ENCODE measurements at regions not wholly inside any gene's neighbourhood (a gene's known extent, or its start where the extent isn't known, plus 50 kb on each side); places are given as distances from the start of the nearest gene placed in this dataset.

- H3K4me1 ChIP-seq: peaks cover 0 to 12% (median 0%) of the 10 kb centered on the region in 4 donors
Measured at GRCh38 chr4:155616117-155616516, 50.5 kb upstream of the GUCY1A1 start.

DNA sequence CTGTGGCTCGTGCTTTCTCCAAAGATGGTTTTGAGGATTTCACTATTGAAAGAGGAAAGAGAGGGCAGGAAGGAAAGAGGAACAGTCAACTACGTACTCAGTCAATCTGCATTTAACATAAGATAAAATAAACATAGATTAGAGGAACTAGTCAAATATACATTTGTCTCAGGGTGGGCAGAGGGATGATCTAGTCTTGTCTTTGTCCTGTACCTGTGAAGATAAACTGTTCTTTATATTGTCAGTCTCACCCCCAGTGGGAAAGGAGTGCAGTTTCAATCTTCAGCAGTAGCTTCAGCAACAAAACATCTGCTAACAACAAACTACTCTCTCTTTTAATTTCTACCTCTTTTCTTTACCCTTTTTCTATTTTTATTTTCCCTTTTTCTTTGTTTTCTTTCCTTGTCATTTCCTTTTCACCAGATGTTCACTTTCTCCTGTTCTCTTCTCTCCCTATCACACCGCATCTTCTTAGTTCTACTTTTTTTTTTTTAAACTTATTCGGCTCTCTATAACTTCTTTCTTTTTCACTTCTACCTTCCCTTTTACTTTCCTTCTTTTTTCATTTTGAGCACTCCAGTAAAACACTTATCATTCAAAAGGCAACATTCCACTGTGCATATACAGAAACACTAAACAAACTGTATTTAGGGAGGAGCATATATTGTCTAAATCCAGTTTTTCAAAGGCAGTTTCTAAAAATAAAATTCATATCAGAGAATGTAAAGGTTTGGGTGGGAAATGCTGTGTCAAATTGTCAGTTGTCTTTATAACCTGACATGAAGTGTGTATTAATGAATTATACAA lies 51.4 kb upstream of the GUCY1A1 start:
- Histone ChIP-seq H3K9me3 (no peaks in the 10 kb centered on the region), H3K4me1 (peaks cover 0 to 12% (median 0%) of the 10 kb centered on the region in 4 donors), H3K36me3 (no peaks in the 10 kb centered on the region), H3K27me3 (no peaks in the 10 kb centered on the region), H3K27ac (no peak overlapping the region), H3K4me3 (no peak overlapping the region)
- WGBS, 2 donors: 77 to 78% methylated on average over 4 of the region's 4 CpGs
- DNase-seq (ENCODE audit: low spot score in 2 of 2): no peak
- TF ChIP-seq EP300 (IDR thresholded peaks at IDR 0.05) (no peak), POLR2A (IDR thresholded peaks at IDR 0.05) (no peak)
- TF ChIP-seq, protein P1, sequence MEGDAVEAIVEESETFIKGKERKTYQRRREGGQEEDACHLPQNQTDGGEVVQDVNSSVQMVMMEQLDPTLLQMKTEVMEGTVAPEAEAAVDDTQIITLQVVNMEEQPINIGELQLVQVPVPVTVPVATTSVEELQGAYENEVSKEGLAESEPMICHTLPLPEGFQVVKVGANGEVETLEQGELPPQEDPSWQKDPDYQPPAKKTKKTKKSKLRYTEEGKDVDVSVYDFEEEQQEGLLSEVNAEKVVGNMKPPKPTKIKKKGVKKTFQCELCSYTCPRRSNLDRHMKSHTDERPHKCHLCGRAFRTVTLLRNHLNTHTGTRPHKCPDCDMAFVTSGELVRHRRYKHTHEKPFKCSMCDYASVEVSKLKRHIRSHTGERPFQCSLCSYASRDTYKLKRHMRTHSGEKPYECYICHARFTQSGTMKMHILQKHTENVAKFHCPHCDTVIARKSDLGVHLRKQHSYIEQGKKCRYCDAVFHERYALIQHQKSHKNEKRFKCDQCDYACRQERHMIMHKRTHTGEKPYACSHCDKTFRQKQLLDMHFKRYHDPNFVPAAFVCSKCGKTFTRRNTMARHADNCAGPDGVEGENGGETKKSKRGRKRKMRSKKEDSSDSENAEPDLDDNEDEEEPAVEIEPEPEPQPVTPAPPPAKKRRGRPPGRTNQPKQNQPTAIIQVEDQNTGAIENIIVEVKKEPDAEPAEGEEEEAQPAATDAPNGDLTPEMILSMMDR (IDR thresholded peaks at IDR 0.05): no peak

More at GRCh38 chr4:155616117-155616516, 50.5 kb upstream of the GUCY1A1 start:
- TF ChIP-seq, protein P1 (IDR thresholded peaks at IDR 0.05): no peak
- no peak for TF ChIP-seq POLR2A (IDR thresholded peaks at IDR 0.05)
- no peak for TF ChIP-seq EP300 (IDR thresholded peaks at IDR 0.05)
- 69 to 75% methylated on average over 1 of the region's 1 CpG for WGBS, 2 donors
- Histone ChIP-seq H3K27me3 (no peaks in the 10 kb centered on the region), H3K36me3 (no peaks in the 10 kb centered on the region), H3K27ac (no peak overlapping the region), H3K4me3 (no peak overlapping the region), H3K9me3 (no peaks in the 10 kb centered on the region)
- no peak for DNase-seq (ENCODE audit: low spot score in 2 of 2)

GRCh38 chr4:155614111-155614762 lies 52.4 kb upstream of the GUCY1A1 start:
- no peaks in the 10 kb centered on the region for H3K36me3 ChIP-seq
- peaks cover 0 to 12% (median 0%) of the 10 kb centered on the region in 4 donors for H3K4me1 ChIP-seq
- 91 to 92% methylated on average over 1 of the region's 1 CpG for WGBS, 2 donors
- DNase-seq (ENCODE audit: low spot score in 2 of 2): no peak
- no peaks in the 10 kb centered on the region for H3K27me3 ChIP-seq
- no peak overlapping the region for H3K4me3 ChIP-seq
- no peak for TF ChIP-seq POLR2A (IDR thresholded peaks at IDR 0.05)
- no peak for TF ChIP-seq EP300 (IDR thresholded peaks at IDR 0.05)
- TF ChIP-seq, protein P1 (IDR thresholded peaks at IDR 0.05): no peak
- no peaks in the 10 kb centered on the region for H3K9me3 ChIP-seq
- no peak overlapping the region for H3K27ac ChIP-seq

GRCh38 chr4:155612074-155612473 lies 54.6 kb upstream of the GUCY1A1 start:
- DNase-seq (ENCODE audit: low spot score in 2 of 2): no peak
- Histone ChIP-seq H3K4me1 (peaks cover 0 to under 1% (median 0%) of the 10 kb centered on the region in 4 donors), H3K36me3 (no peaks in the 10 kb centered on the region), H3K27me3 (no peaks in the 10 kb centered on the region), H3K9me3 (no peaks in the 10 kb centered on the region), H3K27ac (no peak overlapping the region), H3K4me3 (no peak overlapping the region)
- WGBS, 2 donors: 61 to 67% methylated on average over 2 of the region's 2 CpGs
- TF ChIP-seq EP300 (IDR thresholded peaks at IDR 0.05) (no peak), POLR2A (IDR thresholded peaks at IDR 0.05) (no peak)
- TF ChIP-seq, protein P1 (IDR thresholded peaks at IDR 0.05): no peak

- TF ChIP-seq EP300 (IDR thresholded peaks at IDR 0.05): no peak
- 88 to 94% methylated on average over 4 of the region's 4 CpGs for WGBS, 2 donors
- no peaks in the 10 kb centered on the region for H3K4me1 ChIP-seq
- no peak for DNase-seq (ENCODE audit: low spot score in 2 of 2)
- no peaks in the 10 kb centered on the region for H3K9me3 ChIP-seq
- H3K4me3 ChIP-seq: no peak overlapping the region
- H3K36me3 ChIP-seq: no peaks in the 10 kb centered on the region
- H3K27ac ChIP-seq: no peak overlapping the region
- H3K27me3 ChIP-seq: no peaks in the 10 kb centered on the region
Measured at GRCh38 chr4:155611501-155611900, 55.1 kb upstream of the GUCY1A1 start.
